ENCODE measurements at regions not wholly inside any gene's neighbourhood (a gene's known extent, or its start where the extent isn't known, plus 50 kb on each side); places are given as distances from the start of the nearest gene placed in this dataset.
"Not testable (repeated sequence)": the region's sequence is repeated elsewhere in the genome, so short reads cannot be mapped to it uniquely, and the experiment has no call there.

- TF ChIP-seq MAX (IDR thresholded peaks at IDR 0.05; ENCODE audit: low read depth, low read length): no peak
- no peak for TF ChIP-seq CTCF (IDR thresholded peaks at IDR 0.05; ENCODE audit: low read depth, low read length)
- TF ChIP-seq POLR2A (IDR thresholded peaks at IDR 0.05; ENCODE audit: extremely low read depth, insufficient read length): no peak
- no peak for TF ChIP-seq MYC (IDR thresholded peaks at IDR 0.05; ENCODE audit: low read depth, low read length)
- DNase-seq (ENCODE audit: low read depth): no peak
- no peak overlapping the region for H3K4me3 ChIP-seq (ENCODE audit: low read depth, low read length)
These were observed 57.0 kb downstream of the OR10A6 start for GRCh38 chr11:7874056-7874455.

GRCh38 chr11:7872890-7873289, 58.2 kb downstream of the OR10A6 start:
- TF ChIP-seq CTCF (IDR thresholded peaks at IDR 0.05; ENCODE audit: low read depth, low read length): no peak
- TF ChIP-seq POLR2A (IDR thresholded peaks at IDR 0.05; ENCODE audit: extremely low read depth, insufficient read length): no peak
- no peak for TF ChIP-seq MAX (IDR thresholded peaks at IDR 0.05; ENCODE audit: low read depth, low read length)
- TF ChIP-seq MYC (IDR thresholded peaks at IDR 0.05; ENCODE audit: low read depth, low read length): no peak
- H3K4me3 ChIP-seq (ENCODE audit: low read depth, low read length): no peak overlapping the region
- no peak for DNase-seq (ENCODE audit: low read depth)

- no peak for DNase-seq (ENCODE audit: low read depth)
- TF ChIP-seq POLR2A (IDR thresholded peaks at IDR 0.05; ENCODE audit: extremely low read depth, insufficient read length): no peak
- no peak for TF ChIP-seq MYC (IDR thresholded peaks at IDR 0.05; ENCODE audit: low read depth, low read length)
- no peak for TF ChIP-seq MAX (IDR thresholded peaks at IDR 0.05; ENCODE audit: low read depth, low read length)
- no peak overlapping the region for H3K4me3 ChIP-seq (ENCODE audit: low read depth, low read length)
These were observed 60.0 kb downstream of the OR10A6 start for GRCh38 chr11:7871056-7871455.

GRCh38 chr11:7869467-7869866, 61.6 kb downstream of the OR10A6 start:
- H3K4me3 ChIP-seq (ENCODE audit: low read depth, low read length): no peak overlapping the region
- no peak for DNase-seq (ENCODE audit: low read depth)
- TF ChIP-seq MYC (IDR thresholded peaks at IDR 0.05; ENCODE audit: low read depth, low read length) (no peak), CTCF (IDR thresholded peaks at IDR 0.05; ENCODE audit: low read depth, low read length) (no peak), POLR2A (IDR thresholded peaks at IDR 0.05; ENCODE audit: extremely low read depth, insufficient read length) (no peak), MAX (IDR thresholded peaks at IDR 0.05; ENCODE audit: low read depth, low read length) (no peak)

GRCh38 chr11:7861292-7861691, 64.5 kb upstream of the OR5P2 start:
- H3K4me3 ChIP-seq (ENCODE audit: low read depth, low read length); DNase-seq (ENCODE audit: low read depth): not testable (repeated sequence)

- DNase-seq (ENCODE audit: low read depth); H3K4me3 ChIP-seq (ENCODE audit: low read depth, low read length): not testable (repeated sequence)
These were observed 64.1 kb upstream of the OR5P2 start for GRCh38 chr11:7860844-7861243.

- DNase-seq (ENCODE audit: low read depth): no peak
- TF ChIP-seq MAX (IDR thresholded peaks at IDR 0.05; ENCODE audit: low read depth, low read length) (no peak), MYC (IDR thresholded peaks at IDR 0.05; ENCODE audit: low read depth, low read length) (no peak), POLR2A (IDR thresholded peaks at IDR 0.05; ENCODE audit: extremely low read depth, insufficient read length) (no peak), CTCF (IDR thresholded peaks at IDR 0.05; ENCODE audit: low read depth, low read length) (no peak)
These were observed 61.3 kb upstream of the OR5P2 start for GRCh38 chr11:7858006-7858405.

More at GRCh38 chr11:7858006-7858405, 61.3 kb upstream of the OR5P2 start:
- H3K4me3 ChIP-seq (ENCODE audit: low read depth, low read length): no peak overlapping the region
